Amniotic epithelial cell (primary cell): ENCODE measurements at regions not wholly inside any gene's neighbourhood (a gene's known extent, or its start where the extent isn't known, plus 50 kb on each side); places are given as distances from the start of the nearest gene placed in this dataset.
"Not testable (repeated sequence)": the region's sequence is repeated elsewhere in the genome, so short reads cannot be mapped to it uniquely, and the experiment has no call there.

Experiments used
- DNase-seq: peaks from one replicate; pipeline ENCODE4 v3.0.0-alpha.2; 2010; ENCODE audit warnings: low read depth

DNA sequence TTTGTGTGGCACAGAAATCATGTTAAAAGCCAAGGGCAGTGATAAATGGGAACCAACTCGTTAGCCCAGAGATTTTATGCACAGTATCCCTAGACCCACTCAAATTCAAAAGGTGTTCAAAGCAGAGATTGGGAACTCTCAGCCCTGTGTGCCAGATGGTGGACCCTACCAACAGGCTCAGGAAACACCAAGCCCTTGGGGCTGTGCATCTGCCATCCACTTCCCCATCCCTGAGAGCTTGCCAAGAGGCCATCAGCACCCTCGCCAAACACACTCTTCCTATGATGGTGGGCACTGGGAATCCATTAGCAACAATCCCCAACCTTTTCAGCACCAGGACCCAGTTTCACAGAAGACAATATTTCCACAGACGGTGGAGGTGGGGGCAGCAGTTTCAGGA is 194.2 kb upstream of the NFIA start:
- DNase-seq = no peak

DNA sequence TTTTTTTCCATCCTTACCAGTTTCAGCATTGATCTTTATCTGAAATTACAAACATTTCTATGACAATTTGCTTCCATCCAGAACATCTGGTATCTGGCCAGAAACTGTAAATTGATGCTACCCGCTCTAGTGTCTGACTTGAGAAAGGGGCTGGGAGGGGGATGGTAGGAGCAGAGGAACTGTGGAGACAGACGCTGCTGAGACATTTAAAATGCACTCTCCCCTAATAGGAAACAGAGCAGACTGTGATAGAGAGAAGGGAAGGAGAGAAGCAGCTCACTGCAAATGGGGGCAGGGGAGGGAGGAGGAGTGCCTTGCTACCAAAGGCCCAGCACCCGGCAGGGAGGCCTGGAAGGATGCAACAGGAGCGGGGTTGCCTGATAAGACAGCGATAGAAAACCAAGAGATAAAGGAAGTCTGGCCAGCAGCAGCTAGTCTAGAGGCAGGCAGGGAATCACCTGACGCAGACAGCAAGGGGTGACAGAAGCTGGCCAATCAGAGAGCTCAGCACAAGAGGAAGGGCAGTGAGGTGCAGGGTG is 195.5 kb upstream of the NFIA start:
- DNase-seq = no peak

- DNase-seq = no peak
These were observed 196.3 kb upstream of the NFIA start for GRCh38 chr1:60886090-60886489.

GRCh38 chr1:60880202-60880601 is 202.2 kb upstream of the NFIA start:
- DNase-seq = no peak

DNA sequence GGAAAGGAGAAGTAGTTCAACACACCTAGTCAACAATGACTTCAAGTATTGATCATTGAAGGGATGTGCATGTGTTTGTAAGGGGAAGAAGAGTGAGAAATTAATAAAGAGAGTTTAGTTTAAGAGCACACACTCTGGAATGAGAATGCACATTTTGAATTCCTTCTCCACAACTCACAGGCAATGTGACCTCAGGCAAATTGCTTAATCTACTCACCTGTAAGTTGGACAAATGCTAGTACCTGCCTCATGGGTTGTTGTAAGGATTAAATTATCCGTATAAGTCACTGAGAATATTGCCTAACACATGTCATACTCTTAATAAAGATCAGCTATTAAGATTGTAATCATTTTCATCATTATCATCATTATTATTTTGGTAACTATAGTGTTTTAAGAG is 204.0 kb upstream of the NFIA start:
- no peak for DNase-seq

DNA sequence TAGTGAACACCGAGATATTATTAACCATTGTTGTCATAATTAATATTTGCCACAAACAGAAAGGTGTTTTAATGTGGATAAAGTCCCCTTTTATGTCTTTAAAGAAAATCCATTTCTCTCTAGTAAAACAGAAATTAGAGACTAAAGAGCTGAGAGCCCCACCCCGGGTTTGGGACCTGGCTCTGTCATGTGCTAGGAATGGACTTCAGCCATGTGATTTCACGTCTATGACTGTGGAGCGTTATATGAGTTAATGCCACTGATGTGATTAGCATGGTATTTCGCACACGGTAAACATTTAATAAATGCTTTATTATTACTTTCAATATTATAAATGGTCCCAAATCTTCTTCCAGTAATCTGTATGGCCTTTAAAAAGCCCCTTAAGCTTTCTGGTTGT is 205.0 kb upstream of the NFIA start:
- no peak for DNase-seq

DNA sequence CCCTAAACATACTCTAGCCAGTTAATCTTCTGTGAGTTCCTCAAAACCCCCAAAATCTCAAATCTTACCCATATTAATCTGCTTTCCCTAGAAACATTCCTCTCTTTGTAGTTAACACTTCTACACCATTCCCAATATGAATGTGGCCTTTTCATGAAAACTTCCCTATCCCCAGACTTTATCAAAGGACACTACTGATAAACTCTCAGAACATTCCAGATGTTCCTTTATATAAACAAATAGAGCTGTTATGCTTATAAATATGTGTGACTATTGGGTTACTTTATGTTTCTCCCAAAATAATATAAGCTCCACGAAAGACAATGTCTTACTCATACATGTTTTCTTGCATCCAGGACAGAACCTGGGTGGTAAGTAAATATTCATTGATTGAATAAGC is 205.4 kb upstream of the NFIA start:
- DNase-seq = no peak

- no peak for DNase-seq
These were observed 207.2 kb upstream of the NFIA start for GRCh38 chr1:60875138-60875537.

DNA sequence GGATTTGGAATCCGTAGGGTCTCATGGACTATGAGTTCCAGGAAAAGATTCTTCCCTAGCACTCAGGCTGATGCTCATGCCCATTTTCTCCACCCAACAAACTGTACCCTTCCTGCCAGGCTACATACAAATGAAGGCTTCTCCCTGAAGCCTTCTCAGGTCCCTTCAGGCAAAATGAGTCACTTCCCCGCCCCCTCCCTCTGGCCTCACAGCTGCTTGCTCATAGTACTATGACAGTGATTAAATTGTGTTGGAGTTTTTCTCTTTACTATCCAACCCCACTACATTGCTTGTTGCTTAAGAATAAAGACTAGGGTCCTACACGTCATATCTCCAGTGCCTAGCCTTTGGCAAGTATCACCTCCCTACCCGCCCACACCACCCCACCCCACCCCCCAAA is 207.6 kb upstream of the NFIA start:
- peak; percentile 1 for DNase-seq

DNA sequence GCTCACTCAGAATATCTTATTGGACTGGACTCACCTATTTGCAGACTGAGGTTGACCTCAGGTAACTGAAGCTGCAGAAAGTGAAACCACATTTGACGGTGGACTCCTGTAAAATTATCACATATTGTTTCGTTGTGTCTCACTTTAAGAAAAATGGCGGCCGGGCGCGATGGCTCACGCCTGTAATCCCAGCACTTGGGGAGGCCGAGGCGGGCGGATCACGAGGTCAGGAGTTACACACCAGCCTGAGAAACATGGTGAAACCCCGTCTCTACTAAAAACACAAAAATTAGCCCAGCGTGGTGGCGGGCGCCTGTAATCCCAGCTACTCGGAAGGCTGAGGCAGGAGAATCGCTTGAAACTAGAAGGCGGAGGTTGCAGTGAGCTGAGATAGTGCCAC is 209.0 kb upstream of the NFIA start:
- not testable (repeated sequence) for DNase-seq

GRCh38 chr1:60872426-60873054 is 209.8 kb upstream of the NFIA start:
- DNase-seq = no peak

DNA sequence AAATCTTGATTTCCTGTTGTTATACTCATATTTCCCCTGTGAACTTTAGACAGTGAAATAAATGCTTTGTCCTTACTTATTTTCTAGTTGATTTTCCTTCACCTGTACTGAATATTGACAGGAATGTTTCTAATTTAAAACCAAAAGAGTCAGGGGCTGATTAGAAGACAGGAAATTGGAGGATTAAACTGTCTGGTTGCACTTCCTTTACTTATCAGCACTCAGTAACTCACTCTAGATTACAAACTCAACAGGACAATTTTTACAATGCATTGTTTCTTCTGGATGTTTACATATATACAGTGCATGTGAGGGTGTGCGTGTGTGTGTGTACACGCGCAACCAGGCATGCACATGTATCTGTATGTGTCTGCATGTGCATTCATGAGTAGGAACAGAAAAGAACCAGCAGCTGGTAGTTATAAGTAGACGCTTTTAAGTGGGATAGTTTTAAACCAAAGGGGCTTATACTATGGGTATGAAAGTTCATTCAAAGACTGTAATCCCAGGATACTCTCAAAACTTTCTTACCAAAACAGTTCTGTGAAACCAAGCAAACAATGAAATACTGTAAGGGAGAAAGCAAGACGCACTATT is 212.0 kb upstream of the NFIA start:
- DNase-seq = no peak

GRCh38 chr1:60868901-60869663 is 213.3 kb upstream of the NFIA start:
- no peak for DNase-seq

DNA sequence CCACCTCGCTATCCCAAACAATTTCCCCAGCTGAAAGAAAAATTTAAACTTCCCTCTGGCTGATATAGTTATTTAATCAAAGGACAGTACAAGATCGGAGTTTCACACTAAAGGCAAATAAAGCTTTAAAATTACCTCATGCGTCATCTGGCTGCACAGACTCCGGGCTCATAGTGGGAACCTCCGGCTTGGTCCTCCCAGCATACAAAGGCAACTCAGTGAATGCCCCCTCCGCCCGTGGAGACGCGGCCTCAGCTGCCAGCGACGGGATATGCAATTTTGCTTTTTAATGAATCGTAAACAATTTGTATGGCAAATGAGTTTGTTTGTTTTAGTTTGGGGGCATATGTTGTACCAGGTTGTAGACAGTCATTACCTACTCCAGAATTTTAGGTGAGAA is 214.6 kb upstream of the NFIA start:
- no peak for DNase-seq

DNA sequence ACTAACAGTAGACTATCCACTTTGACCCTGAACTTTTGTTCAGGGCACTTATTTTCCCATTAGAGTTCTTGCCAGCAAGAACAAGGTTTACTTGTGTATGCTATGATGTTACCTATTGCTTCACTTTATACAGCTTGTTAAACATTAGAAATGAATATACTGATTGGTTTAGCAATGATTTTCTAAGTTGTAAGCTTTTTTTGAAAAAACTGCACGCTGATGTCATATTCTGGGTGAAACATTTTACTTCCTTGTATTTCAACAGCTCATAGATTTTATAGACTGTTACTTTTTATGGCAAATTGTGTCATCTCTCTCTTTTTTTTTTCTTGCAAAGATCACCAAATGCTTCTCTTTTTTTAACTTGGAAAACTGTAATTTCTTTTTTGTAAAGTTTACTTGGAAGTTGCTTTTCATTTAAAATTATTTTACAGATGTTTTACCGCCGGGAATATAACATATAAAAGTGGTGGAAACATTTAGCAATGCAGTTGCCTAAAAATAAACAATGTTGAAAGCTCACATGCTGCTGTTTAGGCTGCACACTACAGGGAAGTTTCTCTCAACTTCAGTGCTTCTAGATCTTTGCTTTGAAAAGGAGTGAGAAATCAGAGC is 215.3 kb upstream of the NFIA start:
- no peak for DNase-seq

- no peak for DNase-seq
These were observed 216.0 kb upstream of the NFIA start for GRCh38 chr1:60866226-60866900.

DNA sequence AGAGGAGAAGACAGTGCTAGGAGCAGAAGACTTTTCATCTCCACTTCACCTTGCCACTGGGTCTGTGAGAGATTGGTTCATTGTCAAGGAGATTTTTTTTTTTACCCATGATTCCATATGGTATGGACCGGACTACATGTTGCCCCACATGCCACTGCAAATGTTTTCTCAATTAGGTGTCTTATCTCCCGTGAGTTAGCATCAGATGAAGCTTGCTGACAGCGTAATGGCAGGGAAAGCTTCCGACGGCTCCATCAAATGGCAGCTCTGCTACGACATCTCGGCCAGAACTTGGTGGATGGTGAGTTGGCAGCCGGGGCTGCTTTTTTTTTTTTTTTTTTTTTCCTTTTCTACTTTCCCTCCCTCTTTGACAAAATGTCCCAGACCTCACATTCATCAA is 217.2 kb upstream of the NFIA start:
- DNase-seq = no peak

GRCh38 chr1:60864722-60865121 is 217.6 kb upstream of the NFIA start:
- no peak for DNase-seq

DNA sequence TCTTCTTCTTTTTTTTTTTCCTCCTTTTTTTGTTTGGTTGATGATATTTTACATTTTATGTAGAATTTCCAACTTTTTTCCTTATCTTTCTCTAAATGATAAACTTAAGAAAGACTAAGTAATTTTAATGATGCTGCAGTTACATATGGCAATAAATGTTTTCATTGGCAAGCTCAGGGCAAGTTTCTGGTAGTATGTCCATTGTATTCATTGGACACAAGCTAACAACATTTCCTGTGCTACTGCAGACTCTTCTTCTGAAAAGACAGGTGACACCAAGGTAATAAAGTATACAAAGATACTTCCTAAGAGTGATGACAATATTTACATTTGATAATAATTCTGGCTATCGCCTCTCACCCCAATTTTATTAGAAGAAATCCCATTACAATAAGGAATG is 219.2 kb upstream of the NFIA start:
- no peak for DNase-seq

DNA sequence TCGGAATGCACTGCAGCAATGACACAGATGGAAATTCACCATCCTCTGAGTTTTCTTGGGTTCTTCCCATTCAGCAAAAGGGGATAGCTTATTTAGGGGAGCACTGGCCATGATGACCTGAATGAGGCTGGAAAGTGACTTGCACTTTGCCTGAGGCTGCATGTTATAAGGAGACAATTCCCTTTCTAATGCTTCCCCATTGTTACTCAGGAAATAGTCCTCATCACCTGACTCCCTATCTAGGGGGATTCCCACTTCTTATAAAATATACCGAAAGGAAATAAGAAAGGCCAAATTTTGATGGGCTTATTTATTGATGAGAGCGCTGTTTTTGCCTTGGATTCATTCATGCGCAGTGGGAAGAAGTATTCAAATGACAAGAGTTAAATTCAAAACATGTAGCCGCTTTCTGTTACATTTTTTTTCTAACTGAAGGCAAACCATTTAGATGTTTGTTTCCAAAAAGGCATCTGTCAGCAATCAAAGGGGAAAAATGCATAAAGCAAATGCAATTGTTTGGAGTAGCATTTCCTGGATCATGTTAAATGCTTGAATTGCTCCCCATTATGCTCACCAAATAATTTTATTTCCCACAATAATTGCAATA is 220.3 kb upstream of the NFIA start:
- DNase-seq = no peak

GRCh38 chr1:60859111-60859510 is 223.2 kb upstream of the NFIA start:
- DNase-seq = no peak

DNA sequence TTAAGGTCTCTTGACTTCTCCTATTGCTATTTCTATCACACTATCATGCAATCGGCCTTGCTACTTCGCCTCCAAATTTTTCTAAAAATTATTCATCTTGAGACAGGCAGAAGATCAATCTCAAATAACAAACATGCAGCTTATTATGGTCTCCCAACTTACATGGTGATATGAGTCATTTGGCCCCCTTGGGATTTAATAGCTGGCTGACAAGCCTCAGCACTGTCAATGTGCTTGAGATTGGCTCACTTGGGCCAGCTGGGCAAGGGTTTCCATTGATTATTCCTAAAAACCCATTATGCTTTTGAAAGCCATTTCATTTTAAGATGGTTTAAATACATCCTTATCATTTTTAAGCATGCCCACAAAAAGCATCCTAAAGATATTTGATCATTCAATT is 224.5 kb upstream of the NFIA start:
- no peak for DNase-seq
